ENCODE measurements at regions not wholly inside any gene's neighbourhood (a gene's known extent, or its start where the extent isn't known, plus 50 kb on each side); places are given as distances from the start of the nearest gene placed in this dataset.
"Not testable (repeated sequence)": the region's sequence is repeated elsewhere in the genome, so short reads cannot be mapped to it uniquely, and the experiment has no call there.

- no peak for DNase-seq
Measured at GRCh38 chrX:45437186-45437585, 236.5 kb upstream of the DIPK2B start.

- no peak for DNase-seq
Measured at GRCh38 chrX:45435481-45435880, 234.8 kb upstream of the DIPK2B start.

GRCh38 chrX:45434231-45434630 lies 233.6 kb upstream of the DIPK2B start:
- no peak for DNase-seq

GRCh38 chrX:45428831-45429230 lies 228.2 kb upstream of the DIPK2B start:
- no peak for DNase-seq

DNA sequence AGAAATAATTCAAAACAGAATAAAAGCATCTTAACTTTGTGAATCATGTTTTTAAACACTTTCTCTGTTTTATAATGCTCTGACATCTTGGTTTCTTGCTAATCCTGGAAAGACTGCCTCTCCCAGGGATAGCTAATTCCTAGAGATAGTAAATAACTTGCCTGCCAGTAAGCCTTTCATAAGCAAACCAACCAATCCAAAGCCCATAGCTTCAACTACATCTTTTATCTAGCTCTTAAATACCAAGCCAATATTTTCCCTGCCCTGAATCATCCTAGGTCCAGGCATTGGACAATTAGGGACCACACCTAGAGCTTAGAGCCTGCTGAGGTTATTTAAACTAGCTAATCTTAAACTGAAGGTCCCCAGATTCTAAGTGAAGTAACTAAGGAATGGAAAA lies 223.7 kb upstream of the DIPK2B start:
- DNase-seq: no peak

DNA sequence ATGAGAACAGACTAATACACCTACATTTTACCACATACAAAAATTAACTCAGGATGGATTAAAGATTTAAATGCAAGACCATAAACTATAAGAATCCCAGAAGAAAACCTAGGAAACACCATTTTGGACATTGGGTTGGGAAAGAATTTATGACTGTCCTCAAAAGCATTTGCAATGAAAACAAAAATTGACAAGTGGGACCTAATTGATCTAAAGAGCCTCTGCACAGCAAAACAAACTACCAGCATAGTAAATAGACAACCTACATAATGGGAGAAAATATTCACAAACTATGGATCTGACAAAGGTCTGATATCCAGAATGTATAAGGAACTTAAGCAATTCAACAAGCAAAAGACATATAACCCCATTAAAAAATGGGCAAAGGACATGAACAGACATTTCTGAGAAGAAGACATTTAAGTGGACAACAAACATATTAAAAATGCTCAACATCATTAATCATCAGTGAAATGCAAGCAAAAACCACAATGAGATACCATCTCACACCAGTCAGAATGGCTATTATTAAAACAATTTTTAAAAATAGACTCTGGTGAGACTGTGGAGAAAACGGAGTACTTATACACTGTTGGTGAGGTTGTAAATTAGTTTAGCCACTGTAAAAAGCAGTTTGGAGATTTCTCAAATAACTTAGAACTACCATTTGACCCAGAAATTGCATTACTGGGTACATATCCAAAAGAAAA lies 221.7 kb upstream of the DIPK2B start:
- no peak for DNase-seq

DNA sequence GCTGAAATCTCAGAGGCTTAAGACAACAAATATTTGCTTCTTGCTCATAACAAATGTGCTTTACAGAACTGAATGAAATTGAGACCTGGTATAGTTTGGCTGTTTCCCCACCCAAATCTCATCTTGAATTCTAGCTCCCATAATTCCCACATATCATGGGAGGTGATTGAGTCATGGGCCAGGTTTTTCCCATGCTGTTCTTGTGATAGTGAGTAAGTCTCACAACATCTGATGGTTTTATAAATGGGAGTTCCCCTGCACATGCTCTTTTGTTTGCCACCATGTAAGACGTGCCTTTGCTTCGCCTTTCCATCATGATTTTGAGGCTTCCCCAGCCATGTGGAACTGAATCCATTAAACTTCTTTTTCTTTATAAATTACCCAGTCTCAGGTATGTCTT lies 221.1 kb upstream of the DIPK2B start:
- no peak for DNase-seq

DNA sequence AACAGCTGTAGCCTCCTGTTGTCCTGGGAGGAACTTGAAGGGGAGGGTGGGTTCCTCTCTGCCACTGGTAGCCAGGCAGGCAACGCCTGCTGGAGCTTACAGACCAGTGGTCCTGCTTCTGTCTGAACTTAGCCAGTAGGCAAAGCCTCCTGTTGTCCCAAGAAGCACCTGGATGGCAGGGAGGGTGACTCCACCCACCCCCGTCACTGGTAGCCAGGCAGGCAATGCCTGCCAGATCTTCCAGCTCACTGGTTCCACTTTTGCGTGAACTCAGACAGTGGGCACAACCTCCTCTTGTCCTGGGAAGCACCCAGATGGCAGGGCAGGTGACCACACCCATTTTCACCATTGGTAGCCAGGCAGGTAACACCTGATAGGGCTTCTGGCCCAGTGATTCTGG lies 203.5 kb upstream of the DIPK2B start:
- no peak for DNase-seq

DNA sequence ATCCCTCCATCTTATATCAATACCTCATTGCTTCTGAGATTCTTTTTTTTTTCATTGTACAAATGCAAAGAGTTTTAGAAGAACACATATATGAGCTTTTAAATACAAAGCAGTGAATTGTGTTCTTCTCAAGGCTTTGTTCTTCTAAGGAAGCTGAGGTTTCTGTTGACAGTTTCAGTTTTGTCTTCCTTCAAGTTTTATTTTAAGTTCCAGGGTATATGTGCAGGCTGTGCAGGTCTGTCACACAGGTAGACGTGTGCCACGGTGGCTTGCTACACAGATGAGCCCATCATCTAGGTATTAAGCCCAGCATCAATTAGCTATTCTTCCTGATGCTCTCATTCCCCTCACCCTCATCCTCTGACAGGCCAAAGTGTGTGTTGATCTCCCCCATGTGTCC lies 201.2 kb upstream of the DIPK2B start:
- DNase-seq: no peak

- DNase-seq: not testable (repeated sequence)
Measured at GRCh38 chrX:45400951-45401725, 200.5 kb upstream of the DIPK2B start.

DNA sequence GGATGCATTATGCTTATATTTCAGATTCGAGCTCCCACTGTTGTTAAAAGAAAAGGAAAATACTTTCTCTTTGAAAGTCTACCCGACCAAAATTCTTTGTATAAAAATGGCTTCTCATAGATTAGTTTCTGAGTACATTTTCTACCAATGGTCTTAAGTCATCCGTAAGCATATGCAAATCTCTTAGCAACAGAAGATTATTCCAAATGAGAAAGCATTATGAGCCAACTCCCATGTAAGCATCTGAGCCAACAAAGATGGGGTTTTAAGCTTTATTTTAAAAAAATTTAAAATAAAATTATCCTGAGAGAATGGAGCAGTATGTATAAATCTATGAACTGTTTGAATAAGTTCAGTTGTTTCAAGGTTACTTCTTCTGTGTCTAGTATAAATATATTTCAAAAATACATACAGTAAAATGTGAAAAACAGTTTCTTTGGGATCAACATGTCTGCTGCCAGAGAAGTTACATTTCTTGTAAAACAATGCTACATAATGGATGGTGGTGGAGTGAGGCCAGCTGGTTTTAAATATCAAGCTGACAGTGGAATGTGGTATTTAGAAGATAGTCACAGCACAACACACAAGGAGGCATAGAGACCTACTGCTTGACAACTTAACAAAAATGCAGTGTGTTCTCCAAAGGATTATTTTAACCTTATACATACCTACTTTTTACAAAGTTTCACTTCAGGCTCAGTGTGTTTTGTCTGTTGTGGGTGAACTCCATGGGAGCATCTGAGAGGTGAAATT lies 199.5 kb upstream of the DIPK2B start:
- no peak for DNase-seq

DNA sequence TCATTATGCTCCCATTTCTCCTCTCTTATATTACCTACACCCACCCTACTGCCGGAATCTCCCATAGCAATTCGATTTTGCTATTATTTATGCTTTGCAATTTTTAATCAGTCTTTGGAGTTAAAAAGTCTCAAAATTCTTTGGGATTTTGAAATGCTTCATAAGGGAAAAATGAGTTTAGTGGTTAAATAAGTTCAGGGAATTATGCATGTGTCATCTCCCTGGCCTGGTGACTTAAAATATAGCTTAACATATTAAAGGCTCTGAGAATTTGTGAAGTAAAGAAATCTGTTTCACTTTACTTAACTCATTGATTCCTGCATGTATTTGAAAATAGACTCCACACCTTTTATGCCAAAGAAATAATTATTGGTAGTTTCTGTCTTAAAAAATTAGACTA lies 185.1 kb upstream of the DIPK2B start:
- no peak for DNase-seq

GRCh38 chrX:45381841-45382240 lies 181.2 kb upstream of the DIPK2B start:
- no peak for DNase-seq

DNA sequence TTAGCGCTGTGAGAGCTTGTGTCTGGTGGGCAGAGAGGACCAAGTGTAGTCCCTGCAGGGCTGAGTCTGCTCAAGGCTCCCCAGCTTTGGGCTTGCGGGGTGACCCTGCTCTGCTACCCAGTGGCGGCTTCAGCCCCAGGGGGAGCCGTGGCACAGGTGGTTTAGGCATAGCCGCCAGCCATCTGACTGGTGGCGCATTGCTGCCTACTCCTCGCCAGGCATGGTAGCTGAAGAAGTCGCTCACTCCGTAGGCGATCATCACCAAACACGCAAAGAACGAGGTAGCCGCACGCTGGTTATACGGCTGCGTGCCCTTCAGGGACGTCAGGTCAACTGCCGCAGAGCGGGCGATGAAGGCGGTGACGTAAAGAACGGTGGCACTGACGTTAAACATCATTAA lies 180.7 kb upstream of the DIPK2B start:
- DNase-seq: no peak

- no peak for DNase-seq
Measured at GRCh38 chrX:45379236-45379635, 178.6 kb upstream of the DIPK2B start.

DNA sequence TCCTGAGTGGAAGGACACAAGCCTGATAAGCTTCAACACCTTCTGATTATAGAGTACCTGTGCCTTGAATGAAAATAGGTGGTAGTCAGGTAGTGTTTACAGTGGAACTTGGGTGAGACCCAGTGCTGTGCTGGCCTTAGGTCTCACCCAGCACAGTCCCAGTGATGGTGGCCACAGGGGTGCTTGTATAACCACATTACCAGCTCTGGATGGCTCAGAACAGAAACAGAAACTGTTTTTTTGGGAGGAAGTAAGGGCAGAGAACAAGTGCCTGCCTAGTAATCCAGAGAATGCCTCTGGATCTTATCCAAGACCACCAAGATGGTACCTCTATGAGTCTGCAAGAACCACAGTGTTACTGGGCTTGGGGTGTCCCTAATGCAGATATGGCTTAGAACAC lies 171.5 kb upstream of the DIPK2B start:
- DNase-seq: no peak

DNA sequence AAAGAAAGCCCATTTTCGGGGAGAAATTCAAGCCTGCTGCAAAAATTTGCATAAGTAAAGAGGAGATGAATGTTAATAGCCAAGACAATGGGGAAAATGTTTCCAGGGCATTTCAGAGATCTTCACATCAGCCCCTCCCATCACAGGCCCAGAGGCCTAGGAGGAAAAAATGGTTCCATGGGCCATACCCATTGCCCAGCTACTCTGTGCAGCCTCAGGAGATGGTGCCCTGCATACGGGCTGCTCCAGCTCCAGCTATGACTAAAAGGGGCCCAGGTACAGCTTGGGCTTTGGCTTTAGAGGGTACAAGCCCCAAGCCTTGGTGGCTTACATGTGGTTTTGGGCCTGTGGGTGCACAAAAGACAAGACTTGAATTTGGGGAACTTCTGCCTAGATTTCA lies 168.0 kb upstream of the DIPK2B start:
- DNase-seq: no peak

GRCh38 chrX:45363596-45363995 lies 162.9 kb upstream of the DIPK2B start:
- no peak for DNase-seq

DNA sequence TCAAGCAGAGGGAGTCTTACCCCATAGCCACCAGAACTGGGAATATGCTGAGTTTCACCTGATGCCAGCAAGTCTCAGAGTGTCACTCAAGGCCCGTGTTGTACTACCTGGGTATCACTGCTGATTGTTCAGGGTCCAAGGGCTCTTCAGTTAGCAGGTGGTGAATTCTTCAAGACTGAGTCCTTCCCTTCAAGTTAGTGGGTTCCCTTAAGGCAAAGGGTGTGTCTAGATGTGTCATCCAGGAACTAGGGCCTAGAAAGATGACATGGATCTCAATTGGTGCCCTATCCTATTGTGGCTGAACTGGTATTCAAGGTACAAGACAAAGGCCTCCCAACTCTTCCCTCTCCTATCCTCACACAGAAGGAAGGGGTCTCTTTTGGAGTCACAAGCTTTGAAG lies 159.9 kb upstream of the DIPK2B start:
- no peak for DNase-seq

DNA sequence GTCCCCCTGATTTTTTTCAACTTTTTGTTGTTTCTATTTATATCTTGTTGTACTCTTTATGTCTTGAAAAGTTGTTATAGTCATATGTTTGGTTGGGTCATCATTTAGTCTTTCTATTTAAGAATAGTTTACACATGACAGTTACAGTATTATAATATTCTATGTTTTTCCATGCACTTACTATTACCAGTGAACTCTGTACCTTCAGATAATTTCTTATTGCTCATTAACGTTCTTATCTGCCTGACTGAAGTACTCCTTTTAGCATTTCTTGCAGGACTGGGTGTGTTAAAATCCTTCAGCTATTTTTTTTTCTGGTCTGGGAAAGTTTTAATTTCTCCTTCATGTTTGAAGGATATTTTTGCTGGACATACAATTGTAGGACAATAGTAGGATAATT lies 157.7 kb upstream of the DIPK2B start:
- no peak for DNase-seq

- DNase-seq: no peak
Measured at GRCh38 chrX:45353456-45353855, 152.8 kb upstream of the DIPK2B start.

DNA sequence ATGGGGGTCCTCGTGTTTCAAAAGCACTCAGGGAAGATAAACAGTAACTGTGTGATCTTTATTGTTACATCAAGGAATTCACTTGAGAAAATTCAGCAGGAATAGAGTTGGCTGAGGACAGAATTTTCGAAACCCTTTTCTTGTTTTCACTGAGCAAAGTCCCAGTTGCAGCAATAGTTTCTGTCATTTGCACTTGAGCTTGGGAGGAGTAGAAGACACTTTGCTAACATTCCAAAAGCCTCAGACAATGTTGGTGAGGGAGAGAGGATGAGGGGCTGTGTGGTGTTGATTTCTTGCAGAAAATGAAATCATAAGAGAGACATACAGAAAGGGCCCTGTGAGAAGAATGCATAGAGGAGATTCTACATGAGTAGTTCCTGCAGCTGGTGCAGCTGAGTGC lies 151.9 kb upstream of the DIPK2B start:
- no peak for DNase-seq

- no peak for DNase-seq
Measured at GRCh38 chrX:45351478-45351877, 150.8 kb upstream of the DIPK2B start.

DNA sequence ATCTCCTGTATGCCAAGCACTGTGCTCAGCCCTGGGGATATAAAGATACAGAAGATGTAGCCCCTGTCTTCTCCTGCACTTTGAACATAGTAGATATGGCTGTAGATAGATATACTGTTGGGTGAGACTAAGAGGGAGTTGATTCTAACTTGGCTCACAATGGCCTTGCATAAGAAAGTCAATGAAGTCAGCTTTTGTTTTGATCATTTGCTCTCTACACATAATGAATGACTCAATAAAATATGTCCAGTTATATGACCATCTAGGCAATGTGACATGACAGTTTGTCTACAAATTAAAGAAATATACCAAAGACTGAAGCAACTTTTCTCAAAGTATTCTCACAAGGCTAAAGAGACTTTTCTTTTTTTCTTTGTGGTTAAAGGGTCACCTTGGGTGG lies 147.6 kb upstream of the DIPK2B start:
- no peak for DNase-seq
